ENCODE measurements at regions not wholly inside any gene's neighbourhood (a gene's known extent, or its start where the extent isn't known, plus 50 kb on each side); places are given as distances from the start of the nearest gene placed in this dataset.
A peak's percentile ranks its signal among the peaks of the same experiment; 100 is the strongest.

DNA sequence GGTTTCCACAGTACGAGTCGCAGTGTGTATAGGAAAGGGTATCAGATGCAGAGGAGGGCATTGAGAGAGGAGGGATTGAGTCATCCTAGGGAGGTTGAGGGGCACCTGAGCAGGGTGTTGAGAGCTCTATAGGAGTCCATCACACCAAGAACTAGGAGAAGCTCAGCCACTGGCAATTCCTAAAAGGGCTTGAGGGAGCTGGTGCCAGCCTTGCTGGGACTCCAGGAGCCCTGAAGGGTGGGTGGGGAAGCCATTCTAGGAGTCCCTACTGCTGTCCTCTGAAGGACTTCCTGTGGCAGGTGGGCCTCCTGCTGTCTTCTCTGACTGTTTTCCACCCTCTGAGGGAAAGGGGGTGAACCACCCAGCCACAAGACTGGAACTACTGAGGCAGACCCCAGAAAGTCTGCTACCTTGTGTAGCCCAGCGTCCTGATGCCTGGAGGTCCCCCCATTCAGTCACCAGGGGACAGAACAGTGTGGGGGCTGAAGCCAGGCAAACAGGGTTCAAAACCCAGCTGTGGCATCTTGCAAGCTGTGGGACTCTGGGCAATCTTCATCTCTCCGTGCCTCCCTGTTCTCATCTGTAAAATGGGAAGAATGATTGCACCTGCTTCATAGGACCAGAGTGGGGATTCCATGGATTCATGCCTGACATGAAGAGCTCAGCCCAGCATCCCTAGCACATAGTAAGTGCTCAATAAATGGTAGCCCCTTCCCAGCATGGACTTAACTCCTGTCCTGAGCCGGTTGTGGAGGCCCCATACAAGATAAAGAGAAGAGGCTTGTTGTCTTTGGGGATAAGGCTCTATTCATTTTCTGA lies 149.5 kb downstream of the C9orf50 start:
- DNase-seq, result no peak

DNA sequence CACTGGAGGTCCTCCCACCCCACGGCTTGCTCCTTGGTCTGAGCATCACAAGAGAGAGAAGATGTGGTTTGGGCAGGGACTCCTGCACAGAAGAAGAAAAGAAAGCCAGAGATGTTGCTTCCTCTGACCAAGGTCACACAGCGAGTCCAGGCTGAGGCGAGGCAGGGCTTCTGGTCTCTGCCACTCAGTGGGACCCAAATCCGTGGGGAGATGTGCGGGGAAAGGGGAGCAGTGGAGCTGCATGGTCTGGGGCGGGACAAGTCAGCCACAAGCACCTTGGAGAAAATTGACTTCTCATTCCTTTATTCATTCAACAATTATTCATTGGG lies 150.9 kb downstream of the C9orf50 start:
- DNase-seq, result no peak

DNA sequence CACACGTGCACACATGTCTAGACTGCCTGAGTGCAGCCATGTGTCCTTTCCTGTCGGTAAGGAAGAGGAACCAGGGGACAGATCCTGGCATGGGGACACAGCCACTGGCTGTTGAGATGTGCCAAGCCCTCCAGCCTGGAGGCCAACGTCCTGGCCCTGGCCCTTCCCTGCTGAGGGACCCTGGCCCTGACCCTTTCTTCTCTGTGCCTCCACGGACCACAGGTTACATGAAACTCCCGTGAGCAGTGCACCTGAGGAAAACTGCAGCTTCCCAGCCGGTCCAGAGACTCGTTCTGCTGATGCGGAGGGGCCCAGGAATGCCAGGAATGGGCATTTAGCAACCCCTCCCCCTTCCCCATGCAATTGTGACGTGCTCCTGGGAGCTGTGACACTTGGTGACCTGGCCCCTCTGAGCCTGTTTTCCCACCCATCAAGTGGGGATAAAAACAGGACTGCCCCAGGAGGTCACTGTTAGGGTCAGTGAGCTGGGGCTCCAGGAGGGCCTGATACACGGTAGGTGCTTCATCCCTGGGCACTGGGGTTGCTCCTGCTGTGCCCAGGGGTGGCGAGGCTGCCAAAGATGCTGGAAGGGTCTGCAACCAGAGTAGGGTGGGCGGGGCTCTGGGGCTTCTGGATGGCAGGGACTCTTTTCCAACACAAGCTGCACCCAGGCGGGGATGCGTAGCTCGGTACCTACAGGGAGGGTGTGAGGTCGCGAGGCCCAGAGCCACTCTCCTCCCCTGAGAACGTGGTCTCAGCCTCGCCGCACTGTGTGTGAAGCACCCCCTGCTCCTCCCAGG lies 151.5 kb downstream of the C9orf50 start:
- no peak for DNase-seq

DNA sequence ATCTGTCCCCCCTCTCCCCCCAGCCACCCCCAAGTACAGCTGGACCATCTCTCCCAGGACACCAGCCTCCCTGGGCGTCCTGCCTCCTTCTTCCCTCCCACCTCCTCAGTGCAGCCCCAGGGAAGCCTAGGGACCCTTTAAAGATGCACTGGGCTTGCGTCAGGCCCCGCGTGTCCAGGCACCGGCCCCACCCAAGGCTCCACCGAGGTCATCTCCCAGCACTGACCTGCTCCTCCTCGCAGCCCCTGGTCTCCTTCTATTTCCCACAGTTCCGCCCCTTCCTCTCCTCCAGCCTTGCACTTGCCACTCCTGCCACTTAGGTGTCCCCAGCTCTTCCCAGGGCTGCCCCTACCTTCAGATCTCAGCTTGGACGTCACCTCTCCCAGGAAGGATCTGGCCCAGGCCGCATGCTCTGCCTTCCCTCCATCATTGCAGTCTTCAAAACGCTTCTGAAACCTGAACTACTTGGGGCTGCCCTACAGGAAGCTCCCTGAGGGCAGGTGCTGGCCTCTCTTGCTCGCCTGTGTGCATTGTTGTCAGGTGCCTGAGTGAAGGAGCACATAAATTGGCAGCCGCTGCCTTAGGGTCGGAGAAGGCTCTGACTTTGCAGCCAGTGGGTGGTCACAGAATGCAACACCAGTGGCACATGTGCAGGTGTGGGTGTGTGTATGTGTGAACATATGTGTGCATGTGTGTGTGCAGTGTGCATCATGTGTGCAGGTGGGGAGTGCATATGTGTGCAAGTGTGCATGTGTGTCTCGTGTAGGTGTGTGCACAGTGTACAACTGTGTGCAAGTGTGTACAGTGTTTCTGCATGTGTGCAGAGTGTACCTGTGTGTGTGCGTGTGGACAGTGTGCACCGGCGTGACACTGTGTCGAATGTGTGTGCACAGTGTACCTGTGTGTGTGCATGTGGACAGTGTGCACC lies 152.9 kb downstream of the C9orf50 start:
- DNase-seq, result no peak

DNA sequence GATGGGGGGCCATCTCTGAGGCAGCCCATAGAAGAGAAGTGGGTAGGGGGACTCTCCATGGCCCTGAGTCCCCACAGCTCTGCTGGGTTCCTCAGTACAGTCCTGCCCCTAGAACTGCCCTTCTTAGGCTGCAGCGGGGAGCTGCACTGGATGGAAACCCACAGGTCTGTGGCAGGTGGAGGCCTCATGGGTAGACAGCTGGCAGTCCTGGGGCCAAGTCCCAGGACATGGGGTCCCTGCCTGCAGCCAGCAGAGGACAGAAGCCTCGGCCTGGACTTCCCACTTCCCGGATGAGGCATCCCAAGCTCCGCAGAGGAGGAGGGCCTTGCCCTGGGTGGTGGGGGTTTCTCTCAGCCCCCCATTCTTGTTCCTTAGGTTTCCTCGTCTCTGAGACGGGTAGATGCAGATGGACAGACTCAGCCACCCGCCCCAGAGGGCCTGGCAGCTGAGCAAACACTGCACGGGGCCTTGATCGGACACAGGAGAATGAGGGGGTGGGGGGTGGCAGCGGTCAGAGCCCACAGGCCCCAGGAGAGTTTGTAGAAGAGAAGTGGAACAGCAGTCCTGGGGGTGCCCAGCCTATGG lies 153.8 kb downstream of the C9orf50 start:
- DNase-seq, result no peak

DNA sequence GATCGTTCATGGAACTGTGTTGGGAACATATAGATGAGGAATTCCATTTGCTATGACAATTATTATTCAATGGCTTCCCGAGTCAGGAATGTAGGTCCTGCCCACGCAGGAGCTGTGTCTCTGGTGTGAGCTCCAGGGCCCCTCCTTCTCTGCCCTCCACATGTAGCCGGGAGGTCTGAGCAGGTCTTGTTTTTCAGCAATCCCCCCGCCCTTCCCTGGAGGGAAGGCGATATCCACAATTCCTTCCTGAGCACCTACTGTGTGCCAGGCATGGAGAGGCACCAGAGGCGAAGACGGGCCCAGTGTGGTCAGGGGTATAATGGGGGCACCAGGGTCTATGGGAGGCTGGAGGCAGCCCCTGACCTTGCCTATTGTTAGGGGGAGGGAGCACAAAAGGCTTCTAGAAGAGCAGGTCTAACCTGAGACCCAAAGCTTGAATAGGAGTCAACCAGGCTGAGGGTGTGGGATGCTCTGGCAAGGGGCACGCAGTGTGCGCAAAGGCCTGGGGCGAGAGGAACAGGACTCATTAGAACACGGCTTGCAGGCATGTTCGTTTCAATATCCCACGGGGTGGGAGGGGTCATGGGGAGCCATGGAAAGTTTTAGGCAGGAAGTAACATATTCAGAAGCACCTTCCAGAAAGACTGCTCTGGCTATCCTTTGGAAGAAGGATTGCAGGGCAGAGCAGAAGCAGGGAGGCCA lies 154.9 kb downstream of the C9orf50 start:
- DNase-seq, result no peak

DNA sequence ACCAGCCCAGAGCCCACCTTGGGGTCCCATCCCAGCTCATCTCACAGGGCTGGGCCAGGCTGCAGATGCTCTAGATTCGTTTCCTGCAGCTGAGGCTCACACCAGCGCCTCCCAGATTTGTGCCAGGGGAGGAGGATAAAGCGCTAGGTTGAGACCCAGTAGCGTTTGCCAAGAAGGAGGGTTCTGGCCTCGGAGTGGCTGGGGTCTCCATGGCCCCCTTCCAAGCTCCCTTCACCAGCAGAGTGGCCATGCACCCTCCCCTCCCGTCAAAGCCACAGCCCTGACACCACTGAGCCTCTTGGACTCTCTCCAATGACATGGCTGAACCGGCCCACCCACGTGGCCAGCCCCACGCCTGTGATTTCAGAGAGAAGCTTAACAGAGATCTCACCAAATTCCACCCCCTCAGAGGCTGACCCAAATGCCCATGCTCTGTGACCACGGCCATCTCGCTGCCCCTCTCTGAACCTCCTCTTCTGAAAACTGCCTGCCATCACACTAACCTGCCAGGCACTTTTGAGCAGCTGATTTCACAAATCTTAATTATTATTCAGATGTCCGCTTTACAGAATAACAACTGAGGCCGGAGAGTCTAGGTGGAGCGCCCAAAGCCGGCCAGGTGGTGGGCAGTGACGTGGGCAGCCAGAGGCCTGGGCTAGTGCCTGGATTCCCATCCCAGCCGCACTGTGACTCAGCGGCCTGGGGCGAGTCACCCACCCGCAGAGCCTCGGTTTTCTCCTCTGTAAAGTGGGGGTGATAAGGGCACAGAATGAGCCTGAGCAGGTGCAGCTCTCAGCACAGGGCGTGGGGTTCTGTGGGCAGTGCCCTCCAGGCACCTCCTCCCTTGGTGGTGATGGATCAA lies 155.7 kb downstream of the C9orf50 start:
- peak; percentile 28 for DNase-seq

DNA sequence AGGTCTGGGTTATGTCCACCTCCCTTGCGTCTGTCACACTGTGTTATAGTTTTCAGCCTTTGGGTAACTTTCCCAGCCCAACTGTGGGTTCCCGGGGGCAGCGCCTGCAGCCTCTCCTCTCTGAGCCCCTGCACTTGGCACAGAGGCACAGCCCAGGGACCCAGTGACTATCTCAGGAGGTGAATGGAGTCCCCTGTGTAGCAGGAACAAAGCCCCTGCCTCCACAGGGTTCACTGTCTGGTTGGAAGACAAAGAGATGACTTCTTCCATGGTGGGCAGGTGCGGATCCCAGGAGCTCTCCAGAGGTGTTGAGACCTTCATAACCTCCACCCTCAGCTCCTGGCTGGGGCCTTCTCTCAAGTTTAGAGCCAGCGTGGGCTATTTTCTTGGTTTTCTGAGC lies 156.9 kb downstream of the C9orf50 start:
- no peak for DNase-seq

DNA sequence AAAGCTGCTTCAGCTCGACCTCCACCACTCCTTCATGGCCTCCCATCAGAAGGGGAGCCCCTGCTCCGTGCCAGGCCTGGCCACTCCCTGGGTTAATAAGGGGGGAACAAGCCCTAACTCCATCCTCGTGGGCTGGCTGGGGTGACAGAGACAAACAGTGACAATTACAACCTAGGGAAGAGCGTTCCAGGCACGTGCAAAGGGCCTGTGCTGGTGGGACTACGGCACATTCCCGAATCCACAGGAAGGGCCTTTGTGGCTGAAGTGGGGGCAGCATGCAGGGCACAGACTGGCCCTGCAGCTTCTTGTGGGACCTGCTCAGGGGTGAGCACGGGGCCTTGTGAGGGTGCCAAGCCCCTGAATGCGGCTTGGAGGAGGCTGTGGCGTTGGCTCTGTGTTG lies 157.4 kb downstream of the C9orf50 start:
- DNase-seq, result no peak

DNA sequence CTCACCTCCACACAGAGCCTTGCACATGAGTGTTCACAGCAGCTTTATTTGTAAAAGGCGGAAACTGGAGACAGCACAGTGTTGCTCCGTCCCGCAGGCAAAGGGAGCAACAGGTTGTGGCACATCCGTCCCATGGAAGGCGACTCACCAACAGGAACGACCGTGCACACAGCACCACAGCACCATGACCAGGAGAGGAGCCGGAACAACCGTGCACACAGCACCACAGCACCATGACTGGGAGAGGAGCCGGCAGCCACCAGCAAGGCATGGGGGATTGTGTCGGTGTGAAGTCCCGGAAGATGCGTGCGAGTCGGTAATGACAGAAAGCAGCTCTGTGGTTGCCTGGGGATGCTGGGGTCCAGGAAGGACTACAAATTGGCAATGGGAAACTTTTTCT lies 158.5 kb downstream of the C9orf50 start:
- no peak for DNase-seq

DNA sequence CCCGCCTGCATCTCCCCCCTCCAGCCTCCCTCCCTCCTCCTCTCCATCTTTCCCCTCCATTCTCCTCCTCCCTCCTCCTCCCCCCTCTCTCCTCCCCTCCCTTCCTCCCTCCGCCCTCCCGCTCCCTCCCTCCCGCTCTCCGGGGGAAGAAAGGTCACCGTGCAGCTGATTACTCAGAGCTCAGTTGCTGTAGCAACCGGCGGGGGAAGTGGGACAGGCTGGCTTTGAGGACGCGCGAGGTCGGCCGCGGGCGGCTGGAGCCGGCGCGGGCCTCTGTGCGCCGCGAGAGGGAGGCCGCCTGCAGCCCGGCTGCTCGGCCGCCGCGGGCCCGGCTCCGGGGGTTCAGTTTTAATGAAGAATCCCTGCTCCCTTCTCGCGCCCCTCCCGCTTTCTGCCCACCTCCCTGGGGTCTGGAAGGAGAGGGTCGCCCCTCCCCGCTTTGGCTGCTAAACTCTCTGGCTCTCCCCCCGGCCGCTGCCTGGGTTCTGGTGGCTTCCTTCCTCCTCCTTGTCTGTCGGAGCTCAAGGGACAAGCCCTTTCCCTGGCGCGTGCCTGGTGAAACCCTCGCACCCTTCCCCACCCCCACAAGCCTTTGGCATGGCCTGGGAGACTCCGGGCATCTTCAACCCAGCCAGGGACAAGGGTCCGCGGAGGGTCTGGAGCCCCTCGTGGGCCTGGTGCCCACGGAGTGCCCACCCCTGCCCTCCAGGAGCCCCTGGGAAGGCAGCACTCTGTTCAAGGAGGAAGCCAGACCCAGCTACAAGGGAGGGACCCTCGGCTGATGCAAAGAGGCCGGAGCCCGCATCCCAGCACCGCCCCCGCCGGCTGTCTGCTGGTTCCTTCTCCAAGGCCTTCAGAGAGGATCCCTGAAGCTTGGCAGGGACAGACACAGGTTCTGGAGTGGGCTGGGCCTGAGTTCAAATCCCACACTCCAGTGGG lies 160.3 kb downstream of the C9orf50 start:
- peak; percentile 100 for DNase-seq

DNA sequence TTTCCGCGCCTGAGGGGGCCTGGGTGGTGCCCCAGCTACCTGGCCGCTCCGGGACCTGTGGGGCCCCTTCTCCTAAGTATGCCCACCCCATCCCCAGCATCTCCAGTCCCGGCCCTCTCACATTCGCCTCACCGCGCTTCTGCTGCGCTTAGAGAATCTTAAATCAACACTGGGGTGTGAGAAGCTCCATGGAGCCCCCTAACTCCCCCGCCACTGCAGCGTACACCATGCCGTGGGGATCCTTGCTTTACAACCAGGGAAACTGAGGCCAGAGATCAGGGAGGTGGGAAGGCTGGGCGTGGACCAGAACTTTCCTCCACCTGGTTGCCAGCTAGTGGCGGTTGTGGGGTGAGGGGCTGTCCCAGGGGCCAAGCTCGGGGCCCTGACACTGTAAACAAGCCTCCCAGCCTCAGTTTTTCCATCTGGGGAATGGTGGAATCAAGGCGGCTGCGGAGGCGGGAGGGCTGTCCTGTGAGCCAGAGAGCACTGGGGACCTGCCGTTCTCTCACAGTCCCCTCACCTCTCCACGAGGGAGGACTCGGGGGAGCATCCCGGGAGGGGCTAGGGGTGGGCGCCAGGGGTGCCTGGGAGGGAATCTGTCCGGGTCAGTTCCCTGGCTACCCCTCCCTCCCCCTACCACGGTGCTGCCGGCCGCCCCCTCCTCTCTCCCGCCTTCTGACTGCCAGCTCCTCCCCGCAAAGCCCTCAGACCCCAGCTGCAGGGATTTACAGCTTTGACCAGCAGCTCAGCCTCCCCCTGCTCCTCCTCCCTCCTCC lies 161.2 kb downstream of the C9orf50 start:
- no peak for DNase-seq

DNA sequence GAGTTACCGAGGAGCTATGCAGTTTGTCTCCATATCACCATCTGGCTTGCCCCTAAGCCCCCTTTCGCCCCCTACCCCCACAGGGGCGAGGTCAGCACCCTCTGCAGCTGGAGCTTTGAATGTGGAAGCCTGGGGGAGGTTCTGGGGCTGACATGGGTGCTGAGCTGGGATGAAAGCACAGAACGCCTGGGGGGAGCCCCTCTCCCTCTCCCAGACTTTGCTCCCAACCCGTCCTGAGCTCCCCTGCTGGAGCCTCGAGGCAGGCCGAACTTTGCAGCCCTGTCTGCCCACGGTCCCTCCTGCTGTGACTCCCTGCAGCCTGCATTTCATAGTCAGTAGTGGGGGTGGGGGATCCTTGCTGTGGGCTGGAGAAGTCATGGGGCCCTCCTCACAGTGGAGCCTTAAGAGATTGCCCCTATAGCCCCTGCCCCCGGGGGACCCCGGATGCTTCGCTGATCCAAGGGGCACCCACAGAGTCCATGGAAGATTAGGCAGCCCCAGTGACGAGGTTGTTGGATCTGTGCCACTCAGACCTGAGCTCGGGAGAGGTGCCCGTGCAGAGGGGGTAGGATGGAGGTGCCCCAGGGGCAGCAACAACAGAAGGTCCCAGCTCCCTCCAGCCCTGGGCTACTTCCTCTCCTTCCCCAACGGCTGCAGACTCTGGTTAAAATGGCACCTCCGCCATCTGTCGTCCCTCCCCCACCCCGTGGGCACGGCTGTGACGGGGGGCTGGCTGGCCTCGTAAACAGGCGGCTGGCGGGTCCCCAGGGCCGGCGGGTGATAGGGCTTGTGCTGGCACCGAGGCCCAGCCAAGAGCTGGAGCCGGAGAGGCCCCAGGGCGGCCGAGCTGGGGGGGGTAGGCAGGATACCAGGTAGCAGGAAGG lies 162.0 kb downstream of the C9orf50 start:
- peak; percentile 44 for DNase-seq

DNA sequence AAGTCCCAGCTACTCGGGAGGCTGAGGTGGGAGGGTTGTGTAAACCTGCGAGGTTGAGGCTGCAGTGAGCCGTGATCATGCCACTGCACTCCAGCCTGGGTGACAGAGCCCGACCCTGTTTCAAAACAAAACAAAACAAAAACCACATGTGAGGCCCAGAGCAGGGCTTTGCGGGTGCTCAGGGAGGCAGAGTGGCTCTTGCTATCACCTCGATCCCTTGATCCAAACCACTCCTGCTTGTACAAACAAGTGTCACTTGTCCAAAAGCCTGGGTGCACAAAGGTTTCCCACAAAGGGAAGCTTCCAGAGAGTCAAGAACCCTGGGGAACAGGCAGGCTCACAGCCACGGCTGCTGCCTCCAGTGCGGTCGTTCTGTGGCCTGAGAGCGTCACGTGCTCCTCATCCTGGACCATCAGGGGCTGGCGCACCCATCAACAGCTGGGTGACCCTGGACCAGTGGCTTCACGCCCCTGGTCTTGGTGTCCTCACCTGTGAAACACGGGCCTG lies 162.7 kb downstream of the C9orf50 start:
- no peak for DNase-seq

DNA sequence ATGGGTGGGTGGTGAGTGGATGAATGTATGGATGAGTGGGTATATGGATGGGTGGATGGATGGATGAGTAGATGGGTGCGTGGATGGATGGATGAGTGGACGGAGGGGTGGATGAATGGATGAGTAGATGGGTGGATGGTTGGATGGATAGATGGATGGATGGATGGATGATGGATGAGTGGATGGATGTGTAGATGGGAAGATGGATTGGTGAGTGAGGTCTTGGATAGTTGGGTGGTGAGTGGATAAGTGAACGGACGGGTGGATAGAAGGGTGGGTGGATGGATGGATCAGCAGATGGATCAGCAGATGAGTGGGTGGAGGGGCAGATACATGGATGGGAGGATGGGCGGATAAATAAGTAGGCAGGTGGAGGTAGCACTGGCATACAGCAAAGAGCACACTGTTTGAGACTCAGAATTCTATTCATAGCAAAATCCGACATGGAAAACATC lies 163.5 kb downstream of the C9orf50 start:
- no peak for DNase-seq

DNA sequence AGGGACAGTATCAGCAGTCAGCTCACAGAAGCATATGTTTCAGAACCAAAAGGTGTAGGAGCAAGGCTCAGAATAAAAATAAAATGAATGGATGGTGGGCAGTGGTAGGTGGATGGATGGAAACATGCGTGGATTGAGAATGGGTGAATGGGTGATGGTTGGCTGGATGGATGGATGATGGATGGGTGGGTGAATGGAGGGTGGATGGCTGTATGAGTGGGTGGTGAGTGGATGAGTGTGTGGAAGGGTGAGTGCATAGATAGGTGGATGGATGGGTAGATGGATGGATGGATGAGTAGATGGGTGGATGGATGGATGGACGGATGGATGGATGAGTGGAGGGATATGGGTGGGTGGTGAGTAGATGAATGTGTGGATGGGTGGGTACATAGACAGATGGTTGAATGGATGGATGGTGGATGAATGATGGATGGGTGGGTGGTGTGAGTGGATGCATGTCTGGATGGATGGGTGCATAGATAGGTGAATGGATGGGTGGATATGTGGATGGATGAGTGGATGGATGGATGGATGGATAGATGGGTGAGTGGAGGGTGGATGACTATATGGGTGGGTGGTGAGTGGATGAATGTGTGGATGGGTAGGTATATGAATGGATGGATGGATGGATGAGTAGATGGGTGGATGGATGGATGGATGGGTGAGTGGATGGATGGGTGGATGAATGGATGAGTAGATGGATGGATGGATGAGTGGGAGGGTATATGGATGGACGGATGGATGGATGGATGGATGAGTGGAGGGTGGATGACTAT lies 164.2 kb downstream of the C9orf50 start:
- no peak for DNase-seq
